ENCODE measurements at regions not wholly inside any gene's neighbourhood (a gene's known extent, or its start where the extent isn't known, plus 50 kb on each side); places are given as distances from the start of the nearest gene placed in this dataset.

DNA sequence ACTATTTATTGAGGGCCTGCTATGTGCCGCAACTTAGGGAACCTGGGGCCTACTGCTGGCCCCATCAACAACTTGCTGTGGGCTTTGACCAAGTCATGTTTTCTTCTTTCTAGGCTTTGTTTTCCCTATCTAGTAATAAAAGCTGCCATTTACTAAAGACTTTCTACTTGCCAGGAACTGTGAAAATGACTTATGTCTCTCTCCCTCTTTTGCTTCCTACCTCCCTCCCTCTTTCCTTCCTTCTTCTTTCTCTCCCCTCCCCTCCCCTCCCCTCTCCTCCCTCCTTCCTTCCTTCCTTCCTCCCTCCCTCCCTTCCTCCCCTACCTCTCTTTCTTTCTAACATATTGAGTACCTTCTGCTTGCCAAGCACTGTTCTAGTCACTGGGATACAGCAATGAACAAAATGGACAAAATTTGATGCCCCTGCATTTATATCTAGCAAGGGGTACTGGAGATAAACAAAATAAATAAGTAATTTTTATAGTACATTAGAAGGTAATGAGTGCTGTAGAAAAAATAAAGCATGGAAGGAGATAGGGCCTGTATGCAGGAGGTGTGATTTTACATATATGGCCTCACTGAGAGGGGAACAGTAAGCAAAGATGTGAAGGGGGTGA lies 170.3 kb upstream of the USP24 start:
- peaks cover 27% of the 10 kb centered on the region for H3K9me3 Mint-ChIP-seq
- TF ChIP-seq, protein P1, sequence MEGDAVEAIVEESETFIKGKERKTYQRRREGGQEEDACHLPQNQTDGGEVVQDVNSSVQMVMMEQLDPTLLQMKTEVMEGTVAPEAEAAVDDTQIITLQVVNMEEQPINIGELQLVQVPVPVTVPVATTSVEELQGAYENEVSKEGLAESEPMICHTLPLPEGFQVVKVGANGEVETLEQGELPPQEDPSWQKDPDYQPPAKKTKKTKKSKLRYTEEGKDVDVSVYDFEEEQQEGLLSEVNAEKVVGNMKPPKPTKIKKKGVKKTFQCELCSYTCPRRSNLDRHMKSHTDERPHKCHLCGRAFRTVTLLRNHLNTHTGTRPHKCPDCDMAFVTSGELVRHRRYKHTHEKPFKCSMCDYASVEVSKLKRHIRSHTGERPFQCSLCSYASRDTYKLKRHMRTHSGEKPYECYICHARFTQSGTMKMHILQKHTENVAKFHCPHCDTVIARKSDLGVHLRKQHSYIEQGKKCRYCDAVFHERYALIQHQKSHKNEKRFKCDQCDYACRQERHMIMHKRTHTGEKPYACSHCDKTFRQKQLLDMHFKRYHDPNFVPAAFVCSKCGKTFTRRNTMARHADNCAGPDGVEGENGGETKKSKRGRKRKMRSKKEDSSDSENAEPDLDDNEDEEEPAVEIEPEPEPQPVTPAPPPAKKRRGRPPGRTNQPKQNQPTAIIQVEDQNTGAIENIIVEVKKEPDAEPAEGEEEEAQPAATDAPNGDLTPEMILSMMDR (IDR thresholded peaks at IDR 0.05) = no peak
- no peak overlapping the region for H3K4me3 Mint-ChIP-seq
- DNase-seq = no peak
- peaks cover 4% of the 10 kb centered on the region for H3K36me3 Mint-ChIP-seq (ENCODE audit: low read depth)
- no peak overlapping the region for H3K27ac Mint-ChIP-seq
- H3K27me3 Mint-ChIP-seq (ENCODE audit: low read depth, poor library complexity) = peaks cover 29% of the 10 kb centered on the region
- H3K4me1 Mint-ChIP-seq = no peaks in the 10 kb centered on the region

DNA sequence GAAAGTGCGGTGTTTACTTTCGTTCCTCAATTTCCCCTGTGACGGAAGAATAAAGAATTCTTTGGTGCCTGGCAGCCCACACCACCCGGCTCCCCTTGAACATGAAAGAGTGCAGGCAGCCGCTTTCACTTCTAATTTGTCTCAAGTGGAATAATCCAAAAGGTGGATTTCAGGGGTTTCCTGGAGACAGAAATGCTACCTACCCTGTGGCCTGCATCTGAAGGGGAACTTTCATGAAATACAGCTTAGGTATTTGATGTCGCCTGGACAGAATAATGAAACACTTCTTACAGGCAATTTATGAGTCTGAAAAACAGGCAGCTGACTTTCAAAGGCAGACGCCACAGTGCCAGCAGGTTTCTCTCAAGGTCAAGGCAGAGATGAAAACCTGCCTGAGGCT lies 169.5 kb upstream of the USP24 start:
- peak overlapping the region; percentile 19 for H3K27ac Mint-ChIP-seq
- peaks cover 29% of the 10 kb centered on the region for H3K27me3 Mint-ChIP-seq (ENCODE audit: low read depth, poor library complexity)
- H3K4me3 Mint-ChIP-seq = no peak overlapping the region
- peaks cover 3% of the 10 kb centered on the region for H3K4me1 Mint-ChIP-seq
- TF ChIP-seq, protein P1 (IDR thresholded peaks at IDR 0.05) = no peak
- H3K9me3 Mint-ChIP-seq = peaks cover 19% of the 10 kb centered on the region
- DNase-seq = no peak
- no peaks in the 10 kb centered on the region for H3K36me3 Mint-ChIP-seq (ENCODE audit: low read depth)

DNA sequence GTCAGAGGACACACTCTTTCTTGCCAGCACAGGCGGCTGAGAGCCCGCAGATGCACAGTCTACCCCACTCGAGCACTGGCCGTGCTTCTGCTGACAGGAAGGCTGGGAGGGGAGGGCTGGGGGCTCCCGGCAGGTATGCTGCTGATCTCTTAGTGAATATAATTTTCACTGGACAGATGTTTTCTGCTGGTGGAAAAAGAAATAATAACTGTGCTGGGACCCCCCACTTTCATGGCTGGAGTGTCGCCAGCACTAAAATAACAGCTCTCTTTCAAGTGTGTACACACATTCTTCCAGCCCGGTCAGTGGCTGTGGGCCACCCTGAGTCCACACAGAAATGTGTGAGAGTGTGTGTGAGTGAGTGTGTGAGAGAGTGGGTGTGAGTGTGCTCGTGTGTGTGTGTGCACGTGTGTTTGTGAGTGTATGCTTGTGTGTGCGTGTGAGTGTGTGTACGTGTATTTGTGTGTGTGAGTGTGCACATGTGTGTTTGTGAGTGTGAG lies 167.7 kb upstream of the USP24 start:
- Mint-ChIP-seq H3K4me3 (no peak overlapping the region), H3K9me3 (peaks cover 1% of the 10 kb centered on the region), H3K27me3 (ENCODE audit: low read depth, poor library complexity) (peaks cover 27% of the 10 kb centered on the region), H3K4me1 (peaks cover 8% of the 10 kb centered on the region), H3K27ac (no peak overlapping the region), H3K36me3 (ENCODE audit: low read depth) (no peaks in the 10 kb centered on the region)
- TF ChIP-seq, protein P1 (IDR thresholded peaks at IDR 0.05) = no peak
- no peak for DNase-seq

DNA sequence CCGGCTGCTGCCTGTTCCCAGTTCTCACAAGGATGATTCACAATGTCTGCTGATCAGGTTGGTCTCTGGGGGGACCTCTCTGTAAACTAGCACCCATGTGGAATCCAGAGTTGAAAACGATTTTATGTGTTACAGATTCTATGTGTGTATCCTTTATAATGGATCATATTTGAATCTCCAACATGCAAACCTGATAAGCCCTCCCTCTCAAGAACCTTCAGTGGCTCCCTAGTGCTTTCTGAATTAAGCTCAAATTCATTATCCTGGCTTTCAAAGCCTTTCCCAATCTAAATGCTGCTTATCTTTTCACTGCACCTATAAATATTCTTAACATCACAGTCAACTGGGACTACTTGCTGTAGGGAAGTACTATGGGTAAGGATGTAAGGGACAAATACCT lies 166.8 kb upstream of the USP24 start:
- TF ChIP-seq, protein P1 (IDR thresholded peaks at IDR 0.05) = no peak
- peaks cover 13% of the 10 kb centered on the region for H3K4me1 Mint-ChIP-seq
- no peak overlapping the region for H3K27ac Mint-ChIP-seq
- no peak overlapping the region for H3K4me3 Mint-ChIP-seq
- no peak for DNase-seq
- no peaks in the 10 kb centered on the region for H3K9me3 Mint-ChIP-seq
- no peaks in the 10 kb centered on the region for H3K36me3 Mint-ChIP-seq (ENCODE audit: low read depth)
- H3K27me3 Mint-ChIP-seq (ENCODE audit: low read depth, poor library complexity) = peaks cover 26% of the 10 kb centered on the region

DNA sequence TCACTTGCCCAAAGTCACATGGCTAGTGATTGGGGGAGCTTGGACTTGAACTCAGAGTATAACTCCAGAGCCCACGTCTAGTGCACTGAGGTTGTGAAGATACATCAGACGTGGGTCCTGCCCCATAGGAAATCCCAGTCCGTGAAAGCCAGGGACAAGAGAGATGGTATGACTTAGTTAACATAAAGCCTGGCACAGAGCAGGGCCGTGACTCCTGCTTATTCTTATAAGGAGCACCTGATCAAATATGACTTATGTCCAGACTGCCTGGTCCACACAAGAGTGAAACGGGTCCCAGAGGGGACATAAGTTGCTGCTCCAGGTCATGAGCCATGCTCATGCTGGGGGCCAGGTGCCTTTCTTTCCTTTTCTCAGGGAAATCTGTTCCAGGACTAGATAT lies 166.3 kb upstream of the USP24 start:
- H3K4me3 Mint-ChIP-seq = no peak overlapping the region
- no peaks in the 10 kb centered on the region for H3K9me3 Mint-ChIP-seq
- DNase-seq = no peak
- no peak overlapping the region for H3K27ac Mint-ChIP-seq
- H3K4me1 Mint-ChIP-seq = peaks cover 13% of the 10 kb centered on the region
- H3K27me3 Mint-ChIP-seq (ENCODE audit: low read depth, poor library complexity) = peaks cover 25% of the 10 kb centered on the region
- TF ChIP-seq, protein P1 (IDR thresholded peaks at IDR 0.05) = no peak
- H3K36me3 Mint-ChIP-seq (ENCODE audit: low read depth) = no peaks in the 10 kb centered on the region

DNA sequence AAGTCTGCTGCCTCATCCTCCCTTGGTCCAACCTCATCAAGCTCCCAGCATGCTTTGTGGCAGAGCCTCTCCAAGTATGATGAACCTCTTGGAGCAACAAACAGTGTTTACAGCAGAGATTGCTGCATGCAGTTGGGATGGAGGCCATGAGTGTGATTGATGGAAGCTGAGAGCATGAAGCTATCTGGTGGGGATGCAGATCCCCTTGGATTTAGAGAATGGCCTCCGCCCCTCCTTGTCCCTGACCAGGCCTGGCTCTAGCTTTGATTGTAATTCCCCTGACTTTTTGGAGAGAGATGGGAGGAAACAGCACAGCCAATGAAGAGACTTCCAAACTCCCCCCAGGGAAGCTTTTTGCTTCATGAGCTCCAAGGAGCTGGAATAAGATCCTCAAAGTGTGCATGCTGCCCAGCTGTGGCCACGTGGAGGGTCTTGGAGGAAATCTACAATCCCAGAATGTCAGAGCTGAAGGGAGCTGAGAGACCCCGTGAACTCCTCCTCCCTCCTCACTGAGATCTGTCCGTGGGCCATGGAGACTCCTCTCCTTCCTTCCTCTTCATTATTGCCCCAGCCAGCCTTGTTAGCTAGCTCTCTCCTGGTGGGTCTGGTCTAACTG lies 165.3 kb upstream of the USP24 start:
- peaks cover 18% of the 10 kb centered on the region for H3K27me3 Mint-ChIP-seq (ENCODE audit: low read depth, poor library complexity)
- no peaks in the 10 kb centered on the region for H3K9me3 Mint-ChIP-seq
- DNase-seq = no peak
- no peak overlapping the region for H3K4me3 Mint-ChIP-seq
- H3K27ac Mint-ChIP-seq = no peak overlapping the region
- peaks cover 13% of the 10 kb centered on the region for H3K4me1 Mint-ChIP-seq
- H3K36me3 Mint-ChIP-seq (ENCODE audit: low read depth) = no peaks in the 10 kb centered on the region
- TF ChIP-seq, protein P1 (IDR thresholded peaks at IDR 0.05) = no peak

All from nephron progenitor cell (in vitro differentiated cells).